ENCODE measurements at regions not wholly inside any gene's neighbourhood (a gene's known extent, or its start where the extent isn't known, plus 50 kb on each side); places are given as distances from the start of the nearest gene placed in this dataset.

GRCh38 chr1:221104596-221104995 lies 225.4 kb downstream of the HLX start:
- no peak for DNase-seq (ENCODE audit: low spot score)

GRCh38 chr1:221105578-221105977 lies 226.3 kb downstream of the HLX start:
- no peak for DNase-seq (ENCODE audit: low spot score)

- DNase-seq (ENCODE audit: low spot score), result no peak
Observed at GRCh38 chr1:221106616-221107015, 227.4 kb downstream of the HLX start.

GRCh38 chr1:221109930-221110329 lies 230.7 kb downstream of the HLX start:
- DNase-seq (ENCODE audit: low spot score), result no peak

GRCh38 chr1:221117133-221117532 lies 237.9 kb downstream of the HLX start:
- DNase-seq (ENCODE audit: low spot score), result no peak

GRCh38 chr1:221117548-221117951 lies 238.3 kb downstream of the HLX start:
- no peak for DNase-seq (ENCODE audit: low spot score)

GRCh38 chr1:221118176-221118937 lies 239.1 kb downstream of the HLX start:
- no peak for DNase-seq (ENCODE audit: low spot score)

GRCh38 chr1:221118938-221119320 lies 239.7 kb downstream of the HLX start:
- DNase-seq (ENCODE audit: low spot score), result no peak

- no peak for DNase-seq (ENCODE audit: low spot score)
Observed at GRCh38 chr1:221122501-221122900, 243.3 kb downstream of the HLX start.

- no peak for DNase-seq (ENCODE audit: low spot score)
Observed at GRCh38 chr1:221125976-221126375, 246.7 kb downstream of the HLX start.

GRCh38 chr1:221137666-221138065 lies 258.4 kb downstream of the HLX start:
- no peak for DNase-seq (ENCODE audit: low spot score)

- DNase-seq (ENCODE audit: low spot score), result no peak
Observed at GRCh38 chr1:221138516-221138915, 259.3 kb downstream of the HLX start.

- DNase-seq (ENCODE audit: low spot score), result no peak
Observed at GRCh38 chr1:221139991-221140390, 260.7 kb downstream of the HLX start.

- DNase-seq (ENCODE audit: low spot score), result no peak
Observed at GRCh38 chr1:221141096-221141495, 261.9 kb downstream of the HLX start.

- no peak for DNase-seq (ENCODE audit: low spot score)
Observed at GRCh38 chr1:221141606-221142285, 262.5 kb downstream of the HLX start.

GRCh38 chr1:221148660-221149059 lies 269.4 kb downstream of the HLX start:
- DNase-seq (ENCODE audit: low spot score), result no peak

GRCh38 chr1:221149111-221149510 lies 269.9 kb downstream of the HLX start:
- DNase-seq (ENCODE audit: low spot score), result no peak

- DNase-seq (ENCODE audit: low spot score), result no peak
Observed at GRCh38 chr1:221149555-221150075, 270.4 kb downstream of the HLX start.

- DNase-seq (ENCODE audit: low spot score), result no peak
Observed at GRCh38 chr1:221150996-221151395, 271.8 kb downstream of the HLX start.

GRCh38 chr1:221154932-221155331 lies 275.7 kb downstream of the HLX start:
- no peak for DNase-seq (ENCODE audit: low spot score)

GRCh38 chr1:221157026-221157761 lies 278.0 kb downstream of the HLX start:
- DNase-seq (ENCODE audit: low spot score), result no peak

GRCh38 chr1:221159608-221160007 lies 280.4 kb downstream of the HLX start:
- DNase-seq (ENCODE audit: low spot score), result no peak

GRCh38 chr1:221161571-221162041 lies 282.4 kb downstream of the HLX start:
- no peak for DNase-seq (ENCODE audit: low spot score)

Measured in RKO (cell line).